Liver (tissue), 8 donors: ENCODE measurements at regions not wholly inside any gene's neighbourhood (a gene's known extent, or its start where the extent isn't known, plus 50 kb on each side); places are given as distances from the start of the nearest gene placed in this dataset.

Experiments
- DNase-seq: peaks from one replicate; pipeline ENCODE4 v3.0.0-alpha.2; 2017; ENCODE audit warnings: low spot score
- H3K27ac ChIP-seq, 2 donors: one replicate each; pipeline ENCODE4 v1.7.0; 2013; ENCODE audit warnings: inconsistent platforms in 2 of 2, low read length in 2 of 2, control low read depth in 1 of 2, low read depth in 1 of 2, mild to moderate bottlenecking in 1 of 2
- H3K27me3 ChIP-seq, 4 donors: one replicate each; pipeline versions ENCODE4 v1.6.1 to v1.7.0; 2013; ENCODE audit warnings: low read length in 3 of 4, inconsistent platforms in 1 of 4, mild to moderate bottlenecking in 1 of 4, moderate library complexity in 1 of 4; ENCODE audit not compliant: control insufficient read depth in 4 of 4, insufficient read depth in 4 of 4
- H3K36me3 ChIP-seq, 4 donors: one replicate each; pipeline versions ENCODE4 v1.6.1 to v1.7.0; 2013; ENCODE audit warnings: low read length in 3 of 4, mild to moderate bottlenecking in 3 of 4, low read depth in 1 of 4, moderate library complexity in 1 of 4; ENCODE audit not compliant: control insufficient read depth in 4 of 4, insufficient read depth in 3 of 4
- H3K4me1 ChIP-seq, 4 donors: one replicate each; pipeline versions ENCODE4 v1.6.1 to v1.7.0; 2013; ENCODE audit warnings: low read length in 3 of 4, mild to moderate bottlenecking in 3 of 4, moderate library complexity in 1 of 4; ENCODE audit not compliant: control insufficient read depth in 4 of 4, insufficient read depth in 4 of 4
- H3K4me3 ChIP-seq, 3 donors: one replicate each; pipeline versions ENCODE4 v1.6.1 to v1.7.0; 2013; ENCODE audit warnings: low read length in 3 of 3, control low read depth in 1 of 3, low read depth in 1 of 3, mild to moderate bottlenecking in 1 of 3
- H3K9ac ChIP-seq, 2 donors: one replicate each; pipeline ENCODE4 v1.7.0; 2013; ENCODE audit warnings: low read length in 2 of 2, mild to moderate bottlenecking in 2 of 2, moderate library complexity in 2 of 2, control low read depth in 1 of 2, low read depth in 1 of 2
- H3K9me3 ChIP-seq, 4 donors: one replicate each; pipeline versions ENCODE4 v1.6.1 to v1.7.0; 2013; ENCODE audit warnings: low read length in 3 of 4; ENCODE audit not compliant: control insufficient read depth in 4 of 4
- ATF3 ChIP-seq: IDR thresholded peaks from 2 replicates; pipeline ENCODE4 v1.6.1; 2016; ENCODE audit warnings: antibody characterized with exemption
- CTCF ChIP-seq: fragments of 150-350 bp; IDR thresholded peaks from 2 replicates; pipeline ENCODE4 v1.5.1; 2017; ENCODE audit warnings: improper control_type of control experiment, low read depth, low read length; ENCODE audit not compliant: missing input control
- EGR1 ChIP-seq, 2 donors: IDR thresholded peaks; 2 replicates each; pipeline ENCODE4 v1.6.1; 2016 to 2018; ENCODE audit warnings: antibody characterized with exemption in 2 of 2, low read depth in 2 of 2
- FOXA1 ChIP-seq: IDR thresholded peaks from 2 replicates; pipeline ENCODE4 v1.6.1; 2016; ENCODE audit warnings: antibody characterized with exemption
- FOXA2 ChIP-seq: IDR thresholded peaks from 2 replicates; pipeline ENCODE4 v1.6.1; 2016; ENCODE audit warnings: antibody characterized with exemption
- GABPA ChIP-seq, 2 donors: IDR thresholded peaks in 1 of 2; conservative IDR thresholded peaks in 1 of 2; 2 replicates each; pipeline ENCODE4 v1.6.1; 2016; ENCODE audit warnings: antibody characterized with exemption in 2 of 2, mild to moderate bottlenecking in 1 of 2, moderate library complexity in 1 of 2
- HNF4A ChIP-seq, 2 donors: conservative IDR thresholded peaks; 2 replicates each; pipeline ENCODE4 v1.6.1; 2016; ENCODE audit warnings: antibody characterized with exemption in 2 of 2, mild to moderate bottlenecking in 2 of 2
- HNF4G ChIP-seq: IDR thresholded peaks from 2 replicates; pipeline ENCODE4 v1.6.1; 2016; ENCODE audit warnings: antibody characterized with exemption
- JUND ChIP-seq, 2 donors: IDR thresholded peaks; 2 replicates each; pipeline ENCODE4 v1.6.1; 2016; ENCODE audit warnings: antibody characterized with exemption in 2 of 2
- MAX ChIP-seq: IDR thresholded peaks from 2 replicates; pipeline ENCODE4 v1.6.1; 2016; ENCODE audit warnings: antibody characterized with exemption
- NR2F2 ChIP-seq: IDR thresholded peaks from 2 replicates; pipeline ENCODE4 v1.6.1; 2016; ENCODE audit warnings: antibody characterized with exemption
- RAD21 ChIP-seq, 2 donors: IDR thresholded peaks; 2 replicates each; pipeline ENCODE4 v1.6.1; 2016; ENCODE audit warnings: antibody characterized with exemption in 2 of 2, mild to moderate bottlenecking in 2 of 2
- REST ChIP-seq: IDR thresholded peaks from 2 replicates; pipeline ENCODE4 v1.6.1; 2016; ENCODE audit warnings: antibody characterized with exemption, mild to moderate bottlenecking
- RXRA ChIP-seq, 2 donors: IDR thresholded peaks; 2 replicates each; pipeline ENCODE4 v1.6.1; 2017 to 2018; ENCODE audit warnings: antibody characterized with exemption in 2 of 2, mild to moderate bottlenecking in 1 of 2
- SP1 ChIP-seq: IDR thresholded peaks from 2 replicates; pipeline ENCODE4 v1.6.1; 2018; ENCODE audit warnings: antibody characterized with exemption, mild to moderate bottlenecking
- TAF1 ChIP-seq: conservative IDR thresholded peaks from 2 replicates; pipeline ENCODE4 v1.6.1; 2016; ENCODE audit warnings: antibody characterized with exemption, mild to moderate bottlenecking
- YY1 ChIP-seq: IDR thresholded peaks from 2 replicates; pipeline ENCODE4 v1.6.1; 2016; ENCODE audit warnings: antibody characterized with exemption, mild to moderate bottlenecking
- ZBTB33 ChIP-seq: IDR thresholded peaks from 2 replicates; pipeline ENCODE4 v1.6.1; 2016; ENCODE audit warnings: antibody characterized with exemption
- WGBS: extraction: QIAGEN DNeasy Blood & Tissue Kit; methylation state at CpG from one replicate; pipeline ENCODE4 v1.1.7; 2013; 5-methylcytosine and 5-hydroxymethylcytosine counted together
- donor health status: healthy.
- donor health status: healthy.
- donor health status: healthy.
- donor health status: healthy.
- donor health status: healthy.

GRCh38 chr15:66982816-66983215 is 82.6 kb upstream of the SMAD3 start:
- Histone ChIP-seq H3K27ac (no peak overlapping the region), H3K36me3 (peaks cover 0 to 14% (median 7%) of the 10 kb centered on the region in 4 donors), H3K4me1 (no peaks in the 10 kb centered on the region), H3K27me3 (no peaks in the 10 kb centered on the region), H3K9ac (no peak overlapping the region), H3K4me3 (no peak overlapping the region), H3K9me3 (no peaks in the 10 kb centered on the region)
- TF ChIP-seq RAD21 (IDR thresholded peaks at IDR 0.05) (no peak), CTCF (no peak), HNF4G (no peak), TAF1 (no peak), REST (no peak), RXRA (IDR thresholded peaks at IDR 0.05) (no peak), FOXA1 (no peak), JUND (IDR thresholded peaks at IDR 0.05) (no peak), YY1 (no peak), NR2F2 (no peak), MAX (no peak), GABPA (IDR thresholded peaks at IDR 0.05 in 1 of 2, conservative IDR thresholded peaks at IDR 0.05 in 1 of 2) (no peak), EGR1 (IDR thresholded peaks at IDR 0.05; ENCODE audit: low read depth in 2 of 2) (no peak), ATF3 (no peak), ZBTB33 (no peak), HNF4A (conservative IDR thresholded peaks at IDR 0.05) (no peak), SP1 (no peak)
- DNase-seq = no peak

- Histone ChIP-seq H3K36me3 (peaks cover 0 to 14% (median 7%) of the 10 kb centered on the region in 4 donors), H3K27ac (no peak overlapping the region), H3K4me3 (no peak overlapping the region), H3K9me3 (no peaks in the 10 kb centered on the region), H3K9ac (no peak overlapping the region), H3K27me3 (no peaks in the 10 kb centered on the region), H3K4me1 (peaks cover 0 to 3% (median 0%) of the 10 kb centered on the region in 4 donors)
- DNase-seq = no peak
- no peak for TF ChIP-seq JUND (IDR thresholded peaks at IDR 0.05)
- TF ChIP-seq NR2F2 = no peak
- no peak for TF ChIP-seq YY1
- no peak for TF ChIP-seq SP1
- no peak for TF ChIP-seq FOXA2
- no peak for TF ChIP-seq FOXA1
- TF ChIP-seq EGR1 (IDR thresholded peaks at IDR 0.05; ENCODE audit: low read depth in 2 of 2) = no peak
- TF ChIP-seq ZBTB33 = no peak
- TF ChIP-seq REST = no peak
- no peak for TF ChIP-seq HNF4G
- no peak for TF ChIP-seq GABPA (IDR thresholded peaks at IDR 0.05 in 1 of 2, conservative IDR thresholded peaks at IDR 0.05 in 1 of 2)
- 98% methylated on average over 8 of the region's 8 CpGs for WGBS
Observed at GRCh38 chr15:66985653-66986052, 79.7 kb upstream of the SMAD3 start.
